ENCODE measurements at regions not wholly inside any gene's neighbourhood (a gene's known extent, or its start where the extent isn't known, plus 50 kb on each side); places are given as distances from the start of the nearest gene placed in this dataset.

DNA sequence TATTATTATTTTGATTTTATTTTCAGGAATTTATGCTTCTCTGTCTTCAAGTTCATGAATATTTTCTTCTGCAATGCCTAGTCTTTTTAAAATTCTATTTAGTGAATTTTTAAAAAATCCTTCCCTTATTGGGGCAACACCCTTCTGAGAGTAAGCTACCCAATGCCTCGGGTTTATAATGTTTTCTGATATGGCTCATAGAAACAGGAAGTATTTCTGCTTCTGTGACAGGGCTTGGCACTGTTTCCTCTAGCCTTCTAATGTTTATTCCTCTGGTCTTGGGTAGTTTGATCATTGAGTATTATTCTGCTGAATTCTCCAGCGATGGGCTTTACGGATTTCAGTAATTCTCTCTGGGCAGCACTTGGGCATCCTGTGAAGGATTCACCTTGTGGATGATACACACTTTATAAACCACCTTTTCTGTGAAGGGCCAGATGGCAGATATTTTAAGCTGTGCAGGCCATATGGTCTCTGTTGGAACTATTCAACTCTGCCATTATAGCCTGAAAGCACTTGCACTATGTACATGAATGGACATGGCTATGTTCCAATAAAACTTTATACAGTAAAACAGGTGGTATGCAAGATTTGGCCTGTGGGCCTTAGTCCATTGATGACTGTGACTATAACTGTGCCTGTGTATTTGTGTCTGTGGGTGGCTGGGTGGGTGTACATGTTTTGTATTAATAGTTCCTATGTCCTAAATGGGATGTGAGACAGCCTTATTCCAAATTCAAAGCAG is 95.9 kb upstream of the FAT1 start:
- DNase-seq (ENCODE audit: low spot score) = no peak
- Histone ChIP-seq H3K27ac (no peak overlapping the region), H3K9me3 (no peaks in the 10 kb centered on the region), H3K4me3 (no peak overlapping the region), H3K27me3 (replicated peaks; ENCODE audit: insufficient read depth) (no peaks in the 10 kb centered on the region), H3K36me3 (no peaks in the 10 kb centered on the region), H3K4me1 (ENCODE audit: control insufficient read depth in 1 of 2, low read depth in 2 of 2) (no peaks in the 10 kb centered on the region)
- no peak for TF ChIP-seq CTCF (IDR thresholded peaks at IDR 0.05)
- no peak for ATAC-seq (ENCODE audit: insufficient number of reproducible peaks, low FRiP score, low read depth)

DNA sequence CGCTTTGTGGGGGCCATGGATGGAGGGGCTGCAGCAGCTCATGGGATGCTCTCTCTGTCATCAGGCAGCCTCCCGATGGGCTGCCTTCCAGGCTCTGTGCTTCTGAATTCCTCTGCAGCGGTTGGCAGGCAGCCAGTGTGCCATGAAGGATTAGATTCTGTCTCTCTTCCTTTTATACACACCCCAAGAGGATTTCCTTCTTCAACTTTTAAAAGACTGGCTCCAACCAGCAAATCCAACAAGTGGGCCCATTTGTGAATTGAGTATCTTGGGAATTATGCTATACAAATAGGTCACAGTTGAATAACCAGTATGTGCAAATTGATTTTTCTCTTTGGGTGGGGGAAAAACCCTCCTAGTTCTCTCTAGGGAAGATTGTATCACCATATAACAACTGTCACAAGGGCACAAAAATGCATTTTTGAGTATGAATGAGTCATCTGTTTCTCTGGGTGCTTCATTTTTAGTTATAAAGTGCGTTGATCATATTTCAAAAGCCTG is 96.8 kb upstream of the FAT1 start:
- Histone ChIP-seq H3K36me3 (no peaks in the 10 kb centered on the region), H3K9me3 (no peaks in the 10 kb centered on the region), H3K27ac (no peak overlapping the region), H3K4me1 (ENCODE audit: control insufficient read depth in 1 of 2, low read depth in 2 of 2) (no peaks in the 10 kb centered on the region), H3K4me3 (no peak overlapping the region), H3K27me3 (replicated peaks; ENCODE audit: insufficient read depth) (no peaks in the 10 kb centered on the region)
- ATAC-seq (ENCODE audit: insufficient number of reproducible peaks, low FRiP score, low read depth) (no peak), DNase-seq (ENCODE audit: low spot score) (no peak)
- TF ChIP-seq CTCF (IDR thresholded peaks at IDR 0.05) = no peak

DNA sequence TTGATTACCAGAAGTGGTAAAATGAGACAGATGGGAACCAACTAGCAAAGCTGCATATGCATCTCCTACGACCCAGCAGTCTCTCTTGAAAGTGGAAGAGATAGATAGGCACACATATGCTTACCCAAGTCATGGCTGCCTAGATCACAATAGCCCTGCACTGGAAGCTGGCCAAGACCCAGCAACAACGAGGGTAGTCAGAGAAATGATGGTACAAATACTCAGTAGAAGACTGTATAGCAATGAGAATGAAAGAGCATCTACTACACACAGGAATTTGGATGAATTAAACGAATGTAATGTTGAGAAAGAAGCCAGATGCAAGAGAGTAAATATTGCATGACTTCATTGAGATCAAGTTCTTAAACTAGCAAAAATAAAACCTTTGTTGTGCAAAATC is 100.3 kb upstream of the FAT1 start:
- H3K4me3 ChIP-seq = no peak overlapping the region
- no peaks in the 10 kb centered on the region for H3K4me1 ChIP-seq (ENCODE audit: control insufficient read depth in 1 of 2, low read depth in 2 of 2)
- ATAC-seq (ENCODE audit: insufficient number of reproducible peaks, low FRiP score, low read depth) (no peak), DNase-seq (ENCODE audit: low spot score) (no peak)
- no peaks in the 10 kb centered on the region for H3K9me3 ChIP-seq
- H3K27ac ChIP-seq = no peak overlapping the region
- no peak for TF ChIP-seq CTCF (IDR thresholded peaks at IDR 0.05)
- no peaks in the 10 kb centered on the region for H3K36me3 ChIP-seq
- no peaks in the 10 kb centered on the region for H3K27me3 ChIP-seq (replicated peaks; ENCODE audit: insufficient read depth)

- no peaks in the 10 kb centered on the region for H3K4me1 ChIP-seq (ENCODE audit: control insufficient read depth in 1 of 2, low read depth in 2 of 2)
- no peak overlapping the region for H3K27ac ChIP-seq
- H3K36me3 ChIP-seq = no peaks in the 10 kb centered on the region
- H3K27me3 ChIP-seq (replicated peaks; ENCODE audit: insufficient read depth) = no peaks in the 10 kb centered on the region
- H3K4me3 ChIP-seq = no peak overlapping the region
- TF ChIP-seq CTCF (IDR thresholded peaks at IDR 0.05) = no peak
- no peak for DNase-seq (ENCODE audit: low spot score)
- H3K9me3 ChIP-seq = no peaks in the 10 kb centered on the region
- ATAC-seq (ENCODE audit: insufficient number of reproducible peaks, low FRiP score, low read depth) = no peak
These were observed 101.4 kb upstream of the FAT1 start for GRCh38 chr4:186825069-186825468.

- DNase-seq (ENCODE audit: low spot score) (no peak), ATAC-seq (ENCODE audit: insufficient number of reproducible peaks, low FRiP score, low read depth) (no peak)
- TF ChIP-seq CTCF (IDR thresholded peaks at IDR 0.05) = no peak
- no peak overlapping the region for H3K27ac ChIP-seq
- H3K9me3 ChIP-seq = no peaks in the 10 kb centered on the region
- H3K27me3 ChIP-seq (replicated peaks; ENCODE audit: insufficient read depth) = no peaks in the 10 kb centered on the region
- no peaks in the 10 kb centered on the region for H3K36me3 ChIP-seq
- H3K4me3 ChIP-seq = no peak overlapping the region
- H3K4me1 ChIP-seq (ENCODE audit: control insufficient read depth in 1 of 2, low read depth in 2 of 2) = no peaks in the 10 kb centered on the region
These were observed 102.3 kb upstream of the FAT1 start for GRCh38 chr4:186826006-186826405.

Measured in thoracic aorta (tissue), 2 donors.